ENCODE measurements at regions not wholly inside any gene's neighbourhood (a gene's known extent, or its start where the extent isn't known, plus 50 kb on each side); places are given as distances from the start of the nearest gene placed in this dataset.
"Not testable (repeated sequence)": the region's sequence is repeated elsewhere in the genome, so short reads cannot be mapped to it uniquely, and the experiment has no call there.

DNA sequence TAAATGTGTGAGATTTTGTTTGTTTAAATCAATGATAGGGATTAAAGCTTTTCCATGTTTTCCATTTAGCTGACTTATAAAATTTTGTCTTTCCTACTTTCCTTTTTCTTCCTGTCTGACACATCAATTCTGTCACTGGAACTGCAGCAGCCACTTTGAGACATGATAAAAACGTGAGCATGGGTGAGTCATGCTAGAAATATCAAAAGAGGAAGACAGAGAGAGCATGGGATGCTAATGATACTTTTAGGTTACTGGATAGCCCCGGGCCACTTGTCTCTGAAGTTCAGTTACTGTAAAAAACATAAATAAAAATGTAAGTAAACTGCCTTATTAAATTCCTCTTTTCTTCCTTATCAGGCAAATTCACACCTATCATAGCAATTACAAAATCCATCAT is 1332.0 kb upstream of the PCDH20 start:
- Histone ChIP-seq H4K20me1 (ENCODE audit: insufficient read depth, low read length, poor library complexity, severe bottlenecking) (no peaks in the 10 kb centered on the region), H3K4me1 (ENCODE audit: insufficient read depth, low read length, poor library complexity, severe bottlenecking) (no peaks in the 10 kb centered on the region), H3K9me3 (ENCODE audit: insufficient read depth, low read depth, low read length) (no peaks in the 10 kb centered on the region), H3K9ac (ENCODE audit: low read depth, low read length, poor library complexity, severe bottlenecking) (no peak overlapping the region), H3K9me2 (replicated peaks; ENCODE audit: low read depth, low read length) (no peaks in the 10 kb centered on the region), H3F3A (ENCODE audit: low read depth) (no peaks in the 10 kb centered on the region), H3K4me3 (ENCODE audit: low read length, poor library complexity, severe bottlenecking) (no peak overlapping the region), H3K27me3 (ENCODE audit: insufficient read depth, low read length, poor library complexity, severe bottlenecking) (no peaks in the 10 kb centered on the region), H3K36me3 (ENCODE audit: insufficient read depth, low read length) (no peaks in the 10 kb centered on the region), H3K79me2 (ENCODE audit: insufficient read depth, low read length) (no peaks in the 10 kb centered on the region), H2AFZ (ENCODE audit: low read length) (no peak overlapping the region), H3K4me2 (ENCODE audit: low read depth, low read length, poor library complexity, severe bottlenecking) (no peak overlapping the region)
- TF ChIP-seq, protein P1, sequence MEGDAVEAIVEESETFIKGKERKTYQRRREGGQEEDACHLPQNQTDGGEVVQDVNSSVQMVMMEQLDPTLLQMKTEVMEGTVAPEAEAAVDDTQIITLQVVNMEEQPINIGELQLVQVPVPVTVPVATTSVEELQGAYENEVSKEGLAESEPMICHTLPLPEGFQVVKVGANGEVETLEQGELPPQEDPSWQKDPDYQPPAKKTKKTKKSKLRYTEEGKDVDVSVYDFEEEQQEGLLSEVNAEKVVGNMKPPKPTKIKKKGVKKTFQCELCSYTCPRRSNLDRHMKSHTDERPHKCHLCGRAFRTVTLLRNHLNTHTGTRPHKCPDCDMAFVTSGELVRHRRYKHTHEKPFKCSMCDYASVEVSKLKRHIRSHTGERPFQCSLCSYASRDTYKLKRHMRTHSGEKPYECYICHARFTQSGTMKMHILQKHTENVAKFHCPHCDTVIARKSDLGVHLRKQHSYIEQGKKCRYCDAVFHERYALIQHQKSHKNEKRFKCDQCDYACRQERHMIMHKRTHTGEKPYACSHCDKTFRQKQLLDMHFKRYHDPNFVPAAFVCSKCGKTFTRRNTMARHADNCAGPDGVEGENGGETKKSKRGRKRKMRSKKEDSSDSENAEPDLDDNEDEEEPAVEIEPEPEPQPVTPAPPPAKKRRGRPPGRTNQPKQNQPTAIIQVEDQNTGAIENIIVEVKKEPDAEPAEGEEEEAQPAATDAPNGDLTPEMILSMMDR (conservative IDR thresholded peaks at IDR 0.05; ENCODE audit: low read length) = no peak

DNA sequence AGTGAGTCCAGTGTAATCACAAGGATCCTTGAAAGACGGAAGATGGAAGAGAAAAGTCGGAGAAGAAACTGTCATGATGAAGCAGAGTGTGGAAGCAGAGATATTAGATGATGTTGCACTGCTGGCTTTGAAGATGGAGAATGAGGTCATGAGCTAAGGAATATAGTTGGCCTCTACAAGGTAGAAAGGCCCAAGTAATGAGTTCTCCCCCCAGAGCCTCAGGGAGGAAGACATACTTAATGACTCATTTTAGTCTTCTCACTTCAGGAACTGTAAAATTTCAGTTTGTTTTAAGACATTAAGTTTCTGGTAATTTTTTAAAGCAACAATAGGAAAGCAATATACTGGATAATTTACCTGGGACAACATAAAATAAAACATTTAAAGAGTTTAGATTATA is 1331.5 kb upstream of the PCDH20 start:
- H3K36me3 ChIP-seq (ENCODE audit: insufficient read depth, low read length) = no peaks in the 10 kb centered on the region
- H3K27me3 ChIP-seq (ENCODE audit: insufficient read depth, low read length, poor library complexity, severe bottlenecking) = no peaks in the 10 kb centered on the region
- H3F3A ChIP-seq (ENCODE audit: low read depth) = no peaks in the 10 kb centered on the region
- H2AFZ ChIP-seq (ENCODE audit: low read length) = no peak overlapping the region
- H3K79me2 ChIP-seq (ENCODE audit: insufficient read depth, low read length) = no peaks in the 10 kb centered on the region
- H3K9me2 ChIP-seq (replicated peaks; ENCODE audit: low read depth, low read length) = no peaks in the 10 kb centered on the region
- H3K9me3 ChIP-seq (ENCODE audit: insufficient read depth, low read depth, low read length) = no peaks in the 10 kb centered on the region
- no peaks in the 10 kb centered on the region for H3K4me1 ChIP-seq (ENCODE audit: insufficient read depth, low read length, poor library complexity, severe bottlenecking)
- TF ChIP-seq, protein P1 (conservative IDR thresholded peaks at IDR 0.05; ENCODE audit: low read length) = no peak
- no peak for TF ChIP-seq EZH2phosphoT487 (IDR thresholded peaks at IDR 0.05; ENCODE audit: borderline replicate concordance)
- H3K9ac ChIP-seq (ENCODE audit: low read depth, low read length, poor library complexity, severe bottlenecking) = no peak overlapping the region
- H4K20me1 ChIP-seq (ENCODE audit: insufficient read depth, low read length, poor library complexity, severe bottlenecking) = no peaks in the 10 kb centered on the region
- H3K4me3 ChIP-seq (ENCODE audit: low read length, poor library complexity, severe bottlenecking) = no peak overlapping the region
- H3K4me2 ChIP-seq (ENCODE audit: low read depth, low read length, poor library complexity, severe bottlenecking) = no peak overlapping the region

DNA sequence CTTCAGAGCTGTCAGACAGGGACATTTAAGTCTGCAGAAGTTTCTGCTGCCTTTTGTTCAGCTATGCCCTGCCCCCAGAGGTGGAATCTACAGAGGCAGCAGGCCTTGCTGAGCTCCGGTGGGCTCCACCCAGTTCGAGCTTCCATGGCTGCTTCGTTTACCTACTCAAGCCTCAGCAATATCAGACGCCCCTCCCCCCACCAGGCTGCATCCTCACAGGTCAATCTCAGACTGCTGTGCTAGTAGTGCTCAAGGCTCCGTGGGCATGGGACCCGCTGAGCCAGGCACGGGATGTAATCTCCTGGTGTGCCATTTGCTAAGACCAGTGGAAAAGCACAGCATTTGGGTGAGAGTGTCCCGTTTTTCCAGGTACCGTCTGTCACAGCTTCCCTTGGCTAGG is 1314.1 kb upstream of the PCDH20 start:
- not testable (repeated sequence) for H3K36me3 ChIP-seq (ENCODE audit: insufficient read depth, low read length); H3K4me2 ChIP-seq (ENCODE audit: low read depth, low read length, poor library complexity, severe bottlenecking); H3K79me2 ChIP-seq (ENCODE audit: insufficient read depth, low read length); H3F3A ChIP-seq (ENCODE audit: low read depth); H4K20me1 ChIP-seq (ENCODE audit: insufficient read depth, low read length, poor library complexity, severe bottlenecking); H2AFZ ChIP-seq (ENCODE audit: low read length); H3K4me1 ChIP-seq (ENCODE audit: insufficient read depth, low read length, poor library complexity, severe bottlenecking); H3K9me3 ChIP-seq (ENCODE audit: insufficient read depth, low read depth, low read length); H3K27me3 ChIP-seq (ENCODE audit: insufficient read depth, low read length, poor library complexity, severe bottlenecking); H3K4me3 ChIP-seq (ENCODE audit: low read length, poor library complexity, severe bottlenecking); H3K9ac ChIP-seq (ENCODE audit: low read depth, low read length, poor library complexity, severe bottlenecking); H3K9me2 ChIP-seq (replicated peaks; ENCODE audit: low read depth, low read length)

DNA sequence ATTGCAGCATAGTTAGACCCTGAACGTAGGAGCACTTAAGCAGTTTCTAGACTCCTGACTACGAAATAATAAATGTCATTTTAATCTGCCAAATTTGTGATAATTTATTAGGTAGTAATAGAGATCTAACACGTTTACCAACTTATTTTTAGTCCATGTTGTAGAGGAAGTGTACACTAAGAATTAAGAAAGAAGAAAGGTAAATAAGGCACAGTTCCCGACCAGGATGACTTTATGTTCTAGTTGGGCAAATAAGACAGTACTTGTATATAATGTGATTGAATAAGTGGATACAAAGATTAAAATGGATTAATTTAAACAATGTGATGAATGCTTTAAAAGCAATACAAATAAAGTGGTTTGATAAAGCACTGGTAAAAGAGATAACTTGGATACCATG is 1306.2 kb upstream of the PCDH20 start:
- Histone ChIP-seq H3K9me2 (replicated peaks; ENCODE audit: low read depth, low read length) (no peaks in the 10 kb centered on the region), H3K9me3 (ENCODE audit: insufficient read depth, low read depth, low read length) (no peaks in the 10 kb centered on the region), H3K9ac (ENCODE audit: low read depth, low read length, poor library complexity, severe bottlenecking) (no peak overlapping the region), H3K4me2 (ENCODE audit: low read depth, low read length, poor library complexity, severe bottlenecking) (no peak overlapping the region), H2AFZ (ENCODE audit: low read length) (no peak overlapping the region), H3F3A (ENCODE audit: low read depth) (no peaks in the 10 kb centered on the region), H3K79me2 (ENCODE audit: insufficient read depth, low read length) (no peaks in the 10 kb centered on the region), H3K4me1 (ENCODE audit: insufficient read depth, low read length, poor library complexity, severe bottlenecking) (no peaks in the 10 kb centered on the region), H4K20me1 (ENCODE audit: insufficient read depth, low read length, poor library complexity, severe bottlenecking) (no peaks in the 10 kb centered on the region), H3K27me3 (ENCODE audit: insufficient read depth, low read length, poor library complexity, severe bottlenecking) (no peaks in the 10 kb centered on the region), H3K36me3 (ENCODE audit: insufficient read depth, low read length) (no peaks in the 10 kb centered on the region), H3K4me3 (ENCODE audit: low read length, poor library complexity, severe bottlenecking) (no peak overlapping the region)
- TF ChIP-seq, protein P1 (conservative IDR thresholded peaks at IDR 0.05; ENCODE audit: low read length) = no peak
- TF ChIP-seq EZH2phosphoT487 (IDR thresholded peaks at IDR 0.05; ENCODE audit: borderline replicate concordance) = no peak

DNA sequence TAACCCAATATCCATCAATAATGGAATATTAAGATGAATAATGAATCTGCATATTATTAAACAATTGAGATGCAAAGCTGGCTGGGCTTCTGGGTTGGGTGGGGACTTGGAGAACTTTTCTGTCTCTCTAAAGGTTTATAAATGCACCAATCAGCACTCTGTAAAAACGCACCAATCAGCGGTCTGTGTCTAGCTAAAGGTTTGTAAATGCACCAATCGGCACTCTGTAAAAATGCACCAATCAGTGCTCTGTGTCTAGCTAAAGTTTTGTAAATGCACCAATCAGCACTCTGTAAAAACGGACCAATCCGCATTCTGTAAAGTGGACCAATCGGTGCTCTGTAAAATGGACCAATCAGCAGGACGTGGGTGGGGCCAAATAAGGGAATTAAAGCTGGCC is 1296.3 kb upstream of the PCDH20 start:
- H3K9me2 ChIP-seq (replicated peaks; ENCODE audit: low read depth, low read length); H3K4me3 ChIP-seq (ENCODE audit: low read length, poor library complexity, severe bottlenecking); H3K9ac ChIP-seq (ENCODE audit: low read depth, low read length, poor library complexity, severe bottlenecking); H3K27me3 ChIP-seq (ENCODE audit: insufficient read depth, low read length, poor library complexity, severe bottlenecking); H2AFZ ChIP-seq (ENCODE audit: low read length); H3K36me3 ChIP-seq (ENCODE audit: insufficient read depth, low read length); H3K4me1 ChIP-seq (ENCODE audit: insufficient read depth, low read length, poor library complexity, severe bottlenecking); H4K20me1 ChIP-seq (ENCODE audit: insufficient read depth, low read length, poor library complexity, severe bottlenecking); H3K4me2 ChIP-seq (ENCODE audit: low read depth, low read length, poor library complexity, severe bottlenecking); H3K79me2 ChIP-seq (ENCODE audit: insufficient read depth, low read length); H3F3A ChIP-seq (ENCODE audit: low read depth); H3K9me3 ChIP-seq (ENCODE audit: insufficient read depth, low read depth, low read length): not testable (repeated sequence)

All from Loucy (cell line).